ENCODE measurements at regions not wholly inside any gene's neighbourhood (a gene's known extent, or its start where the extent isn't known, plus 50 kb on each side); places are given as distances from the start of the nearest gene placed in this dataset.
"Not testable (repeated sequence)": the region's sequence is repeated elsewhere in the genome, so short reads cannot be mapped to it uniquely, and the experiment has no call there.

- not testable (repeated sequence) for TF ChIP-seq CTCF, EP300 (IDR thresholded peaks at IDR 0.05)
Measured at GRCh38 chr11:71705086-71705737, 122.5 kb upstream of the KRTAP5-11 start.

Data from gastroesophageal sphincter (tissue), 3 donors.